ENCODE measurements at regions not wholly inside any gene's neighbourhood (a gene's known extent, or its start where the extent isn't known, plus 50 kb on each side); places are given as distances from the start of the nearest gene placed in this dataset.

DNA sequence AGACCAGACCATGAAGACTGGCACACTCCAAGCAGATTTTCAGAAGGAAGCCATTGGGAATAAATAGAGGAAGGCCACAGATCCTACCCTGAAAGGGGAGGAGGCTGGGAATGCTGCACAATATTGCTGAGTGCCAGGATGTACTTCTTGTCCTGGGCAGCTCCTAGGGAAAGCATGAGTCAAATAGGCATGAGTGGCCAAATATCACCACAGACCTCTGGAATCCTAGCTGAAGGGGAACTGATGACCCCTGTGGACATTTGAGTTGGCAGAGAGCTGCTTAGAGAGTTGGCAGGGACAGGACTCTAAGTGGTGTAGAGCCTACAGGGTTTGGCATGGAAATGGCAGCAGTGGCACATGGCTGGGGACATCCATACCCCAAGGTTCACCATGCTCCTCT, 234.3 kb upstream of the TRPC4 start:
- H3K4me1 ChIP-seq (ENCODE audit: control insufficient read depth, insufficient read depth, low read depth, low read length), result no peaks in the 10 kb centered on the region
- no peak overlapping the region for H3K4ac ChIP-seq (ENCODE audit: low read depth in 1 of 2, low read length in 2 of 2)
- H3K9ac ChIP-seq (ENCODE audit: low read length), result no peak overlapping the region
- no peaks in the 10 kb centered on the region for H3K36me3 ChIP-seq (ENCODE audit: control insufficient read depth in 1 of 2, insufficient read depth in 2 of 2, low read depth in 1 of 2, low read length in 2 of 2)
- no peak overlapping the region for H2BK120ac ChIP-seq (ENCODE audit: low read depth, low read length)
- peaks cover 5% of the 10 kb centered on the region for H3K9me3 ChIP-seq (ENCODE audit: control insufficient read depth, low read length)
- no peak overlapping the region for H2BK15ac ChIP-seq (ENCODE audit: low read depth, poor library complexity, severe bottlenecking)
- no peak overlapping the region for H3K23ac ChIP-seq (ENCODE audit: low read length in 2 of 2)
- H2AK5ac ChIP-seq (ENCODE audit: low read length, severe bottlenecking), result no peak overlapping the region
- no peak overlapping the region for H2AFZ ChIP-seq (ENCODE audit: low read depth, low read length)
- H3K27ac ChIP-seq (ENCODE audit: low read length, poor library complexity, severe bottlenecking), result no peak overlapping the region
- H3K79me1 ChIP-seq (replicated peaks; ENCODE audit: low read length, poor library complexity, severe bottlenecking), result peaks cover 1% of the 10 kb centered on the region
- H4K8ac ChIP-seq (ENCODE audit: low read length), result no peak overlapping the region
- H3K14ac ChIP-seq (ENCODE audit: low read length in 2 of 2), result no peak overlapping the region
- H3K4me3 ChIP-seq (ENCODE audit: insufficient read depth in 1 of 2, low read depth in 1 of 2, low read length in 2 of 2), result no peak overlapping the region
- no peaks in the 10 kb centered on the region for H3K27me3 ChIP-seq (ENCODE audit: control insufficient read depth in 1 of 2, insufficient read depth in 1 of 2, low read length in 2 of 2)
- no peak overlapping the region for H4K91ac ChIP-seq (ENCODE audit: low read length)
- DNase-seq, result no peak
- no peak overlapping the region for H2BK12ac ChIP-seq (ENCODE audit: low read length in 2 of 2)
- H3K4me2 ChIP-seq (ENCODE audit: low read length, poor library complexity, severe bottlenecking), result no peak overlapping the region
- no peak overlapping the region for H2BK5ac ChIP-seq (ENCODE audit: low read depth, low read length, poor library complexity, severe bottlenecking)
- H3K18ac ChIP-seq (ENCODE audit: low read depth in 1 of 2, low read length in 2 of 2), result no peak overlapping the region

DNA sequence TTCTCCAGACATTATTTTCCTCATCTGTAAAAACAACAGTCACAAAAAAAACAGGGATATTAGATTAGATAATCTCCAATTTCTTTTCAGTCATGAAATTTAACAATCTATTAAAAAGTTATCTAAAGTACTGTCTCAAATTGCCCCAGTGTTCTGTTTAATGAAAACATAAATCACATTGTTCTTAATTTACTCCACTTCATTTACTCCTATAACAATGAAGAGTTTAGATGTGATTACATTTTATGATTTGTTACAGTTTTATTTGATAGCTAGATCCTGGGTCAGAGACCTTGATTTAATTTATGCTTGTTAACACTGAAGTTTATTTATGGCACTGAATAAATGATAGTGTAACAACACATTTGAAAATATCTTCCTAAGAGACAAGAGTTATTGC, 230.2 kb upstream of the TRPC4 start:
- peaks cover 1% of the 10 kb centered on the region for H3K79me1 ChIP-seq (replicated peaks; ENCODE audit: low read length, poor library complexity, severe bottlenecking)
- no peak overlapping the region for H2BK15ac ChIP-seq (ENCODE audit: low read depth, poor library complexity, severe bottlenecking)
- H3K9me3 ChIP-seq (ENCODE audit: control insufficient read depth, low read length), result no peaks in the 10 kb centered on the region
- H3K27me3 ChIP-seq (ENCODE audit: control insufficient read depth in 1 of 2, insufficient read depth in 1 of 2, low read length in 2 of 2), result no peaks in the 10 kb centered on the region
- H3K36me3 ChIP-seq (ENCODE audit: control insufficient read depth in 1 of 2, insufficient read depth in 2 of 2, low read depth in 1 of 2, low read length in 2 of 2), result no peaks in the 10 kb centered on the region
- H3K4me1 ChIP-seq (ENCODE audit: control insufficient read depth, insufficient read depth, low read depth, low read length), result no peaks in the 10 kb centered on the region
- no peak overlapping the region for H3K4ac ChIP-seq (ENCODE audit: low read depth in 1 of 2, low read length in 2 of 2)
- H2BK120ac ChIP-seq (ENCODE audit: low read depth, low read length), result no peak overlapping the region
- no peak overlapping the region for H3K27ac ChIP-seq (ENCODE audit: low read length, poor library complexity, severe bottlenecking)
- no peak overlapping the region for H2BK5ac ChIP-seq (ENCODE audit: low read depth, low read length, poor library complexity, severe bottlenecking)
- H3K4me3 ChIP-seq (ENCODE audit: insufficient read depth in 1 of 2, low read depth in 1 of 2, low read length in 2 of 2), result no peak overlapping the region
- no peak overlapping the region for H4K91ac ChIP-seq (ENCODE audit: low read length)
- no peak overlapping the region for H3K23ac ChIP-seq (ENCODE audit: low read length in 2 of 2)
- no peak for DNase-seq
- H2BK12ac ChIP-seq (ENCODE audit: low read length in 2 of 2), result no peak overlapping the region
- no peak overlapping the region for H2AFZ ChIP-seq (ENCODE audit: low read depth, low read length)
- H3K4me2 ChIP-seq (ENCODE audit: low read length, poor library complexity, severe bottlenecking), result no peak overlapping the region
- no peak overlapping the region for H4K8ac ChIP-seq (ENCODE audit: low read length)
- H2AK5ac ChIP-seq (ENCODE audit: low read length, severe bottlenecking), result no peak overlapping the region
- H3K9ac ChIP-seq (ENCODE audit: low read length), result no peak overlapping the region
- no peak overlapping the region for H3K18ac ChIP-seq (ENCODE audit: low read depth in 1 of 2, low read length in 2 of 2)
- H3K14ac ChIP-seq (ENCODE audit: low read length in 2 of 2), result no peak overlapping the region

DNA sequence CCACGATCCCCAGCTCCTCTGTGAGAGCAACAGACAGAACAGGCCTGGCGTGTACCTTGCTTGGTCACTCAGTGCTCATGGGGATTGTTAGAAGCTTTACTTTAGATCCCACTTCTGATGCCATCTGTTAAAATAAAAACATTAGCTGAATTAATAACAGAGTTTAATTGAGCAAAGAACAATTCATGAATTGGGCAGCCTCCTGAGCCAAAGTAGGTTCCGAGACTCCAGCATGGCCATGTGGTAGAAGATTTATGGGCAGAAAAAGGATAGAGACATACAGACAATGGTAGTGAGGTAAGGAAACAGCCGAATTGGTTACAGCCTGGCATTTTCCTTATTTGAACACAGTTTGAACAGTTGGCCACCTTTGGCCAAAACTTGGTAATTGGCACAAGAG, 223.9 kb upstream of the TRPC4 start:
- H3K27me3 ChIP-seq (ENCODE audit: control insufficient read depth in 1 of 2, insufficient read depth in 1 of 2, low read length in 2 of 2), result no peaks in the 10 kb centered on the region
- H3K18ac ChIP-seq (ENCODE audit: low read depth in 1 of 2, low read length in 2 of 2), result no peak overlapping the region
- WGBS, result 94% methylated on average over 2 of the region's 4 CpGs

DNA sequence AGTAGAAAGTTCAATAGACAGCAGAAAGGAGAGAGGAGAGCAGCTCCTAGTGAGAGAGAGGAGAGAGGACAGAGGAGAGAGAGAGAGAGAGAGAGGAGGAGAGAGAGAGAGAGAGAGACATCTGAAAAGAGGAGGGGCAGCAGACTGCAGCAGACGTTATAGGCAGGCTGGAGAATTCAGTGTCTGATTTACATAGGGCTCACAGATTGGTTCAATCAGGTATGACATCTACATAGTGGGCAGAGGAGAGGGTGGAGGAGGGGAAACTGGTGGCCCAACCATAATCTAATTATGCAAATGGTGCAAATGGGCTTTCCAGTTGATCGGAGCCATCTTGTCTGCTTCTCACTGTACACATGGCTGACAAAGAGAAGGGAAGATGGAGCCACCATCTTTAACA, 221.3 kb upstream of the TRPC4 start:
- no peaks in the 10 kb centered on the region for H3K27me3 ChIP-seq (ENCODE audit: control insufficient read depth in 1 of 2, insufficient read depth in 1 of 2, low read length in 2 of 2)
- 45% methylated on average over 2 of the region's 2 CpGs for WGBS
- no peak overlapping the region for H3K4me3 ChIP-seq (ENCODE audit: insufficient read depth in 1 of 2, low read depth in 1 of 2, low read length in 2 of 2)
- no peak overlapping the region for H3K4me2 ChIP-seq (ENCODE audit: low read length, poor library complexity, severe bottlenecking)
- no peak overlapping the region for H2BK120ac ChIP-seq (ENCODE audit: low read depth, low read length)
- peaks cover 0 to 9% of the 10 kb centered on the region in 2 experiments for H3K36me3 ChIP-seq (ENCODE audit: control insufficient read depth in 1 of 2, insufficient read depth in 2 of 2, low read depth in 1 of 2, low read length in 2 of 2)
- H3K4ac ChIP-seq (ENCODE audit: low read depth in 1 of 2, low read length in 2 of 2), result no peak overlapping the region
- no peak overlapping the region for H4K91ac ChIP-seq (ENCODE audit: low read length)
- H4K8ac ChIP-seq (ENCODE audit: low read length), result no peak overlapping the region
- no peak overlapping the region for H3K27ac ChIP-seq (ENCODE audit: low read length, poor library complexity, severe bottlenecking)
- no peak overlapping the region for H2AK5ac ChIP-seq (ENCODE audit: low read length, severe bottlenecking)
- no peak overlapping the region for H3K18ac ChIP-seq (ENCODE audit: low read depth in 1 of 2, low read length in 2 of 2)
- no peak overlapping the region for H3K14ac ChIP-seq (ENCODE audit: low read length in 2 of 2)
- no peak overlapping the region for H2AFZ ChIP-seq (ENCODE audit: low read depth, low read length)
- H2BK5ac ChIP-seq (ENCODE audit: low read depth, low read length, poor library complexity, severe bottlenecking), result no peak overlapping the region
- H3K23ac ChIP-seq (ENCODE audit: low read length in 2 of 2), result no peak overlapping the region
- no peaks in the 10 kb centered on the region for H3K4me1 ChIP-seq (ENCODE audit: control insufficient read depth, insufficient read depth, low read depth, low read length)
- DNase-seq, result no peak
- no peak overlapping the region for H2BK15ac ChIP-seq (ENCODE audit: low read depth, poor library complexity, severe bottlenecking)
- H3K9ac ChIP-seq (ENCODE audit: low read length), result no peak overlapping the region
- H3K9me3 ChIP-seq (ENCODE audit: control insufficient read depth, low read length), result peaks cover 16% of the 10 kb centered on the region
- no peak overlapping the region for H2BK12ac ChIP-seq (ENCODE audit: low read length in 2 of 2)
- no peaks in the 10 kb centered on the region for H3K79me1 ChIP-seq (replicated peaks; ENCODE audit: low read length, poor library complexity, severe bottlenecking)

More for the DNA sequence above, 223.9 kb upstream of the TRPC4 start:
- Histone ChIP-seq H3K27ac (ENCODE audit: low read length, poor library complexity, severe bottlenecking) (no peak overlapping the region), H3K9me3 (ENCODE audit: control insufficient read depth, low read length) (no peaks in the 10 kb centered on the region), H3K23ac (ENCODE audit: low read length in 2 of 2) (no peak overlapping the region), H3K4ac (ENCODE audit: low read depth in 1 of 2, low read length in 2 of 2) (no peak overlapping the region), H3K4me3 (ENCODE audit: insufficient read depth in 1 of 2, low read depth in 1 of 2, low read length in 2 of 2) (no peak overlapping the region), H3K36me3 (ENCODE audit: control insufficient read depth in 1 of 2, insufficient read depth in 2 of 2, low read depth in 1 of 2, low read length in 2 of 2) (no peaks in the 10 kb centered on the region), H3K79me1 (replicated peaks; ENCODE audit: low read length, poor library complexity, severe bottlenecking) (no peaks in the 10 kb centered on the region), H4K8ac (ENCODE audit: low read length) (no peak overlapping the region), H3K14ac (ENCODE audit: low read length in 2 of 2) (peak overlapping the region in 1 of 2 experiments; percentile 71), H3K4me1 (ENCODE audit: control insufficient read depth, insufficient read depth, low read depth, low read length) (no peaks in the 10 kb centered on the region), H2BK5ac (ENCODE audit: low read depth, low read length, poor library complexity, severe bottlenecking) (no peak overlapping the region), H2BK120ac (ENCODE audit: low read depth, low read length) (no peak overlapping the region), H2AFZ (ENCODE audit: low read depth, low read length) (no peak overlapping the region), H3K4me2 (ENCODE audit: low read length, poor library complexity, severe bottlenecking) (no peak overlapping the region), H2BK12ac (ENCODE audit: low read length in 2 of 2) (no peak overlapping the region), H4K91ac (ENCODE audit: low read length) (no peak overlapping the region), H3K9ac (ENCODE audit: low read length) (no peak overlapping the region), H2AK5ac (ENCODE audit: low read length, severe bottlenecking) (no peak overlapping the region), H2BK15ac (ENCODE audit: low read depth, poor library complexity, severe bottlenecking) (no peak overlapping the region)
- DNase-seq, result no peak

Measured in mesenchymal stem cell (in vitro differentiated cells and primary cell).